ENCODE measurements at regions not wholly inside any gene's neighbourhood (a gene's known extent, or its start where the extent isn't known, plus 50 kb on each side); places are given as distances from the start of the nearest gene placed in this dataset.

- Mint-ChIP-seq H3K27ac (no peak overlapping the region), H3K4me3 (no peak overlapping the region), H3K27me3 (peaks cover 3% of the 10 kb centered on the region), H3K9me3 (no peaks in the 10 kb centered on the region), H3K36me3 (ENCODE audit: low read depth) (no peaks in the 10 kb centered on the region), H3K4me1 (ENCODE audit: low read depth) (no peaks in the 10 kb centered on the region)
- intact Hi-C loops (cut with micrococcal nuclease) = no loop called here
Measured at GRCh38 chr12:98296462-98297079, 218.8 kb upstream of the TMPO start.

GRCh38 chr12:98297538-98297937 lies 217.9 kb upstream of the TMPO start:
- no peaks in the 10 kb centered on the region for H3K4me1 Mint-ChIP-seq (ENCODE audit: low read depth)
- intact Hi-C loops (cut with micrococcal nuclease) = no loop called here
- H3K27ac Mint-ChIP-seq = no peak overlapping the region
- no peaks in the 10 kb centered on the region for H3K36me3 Mint-ChIP-seq (ENCODE audit: low read depth)
- no peaks in the 10 kb centered on the region for H3K9me3 Mint-ChIP-seq
- H3K27me3 Mint-ChIP-seq = no peaks in the 10 kb centered on the region
- H3K4me3 Mint-ChIP-seq = no peak overlapping the region

GRCh38 chr12:98308141-98308540 lies 207.2 kb upstream of the TMPO start:
- H3K4me3 Mint-ChIP-seq = no peak overlapping the region

GRCh38 chr12:98317939-98318899 lies 197.2 kb upstream of the TMPO start:
- Mint-ChIP-seq H3K9me3 (no peaks in the 10 kb centered on the region), H3K36me3 (ENCODE audit: low read depth) (no peaks in the 10 kb centered on the region), H3K27me3 (no peaks in the 10 kb centered on the region), H3K4me1 (ENCODE audit: low read depth) (no peaks in the 10 kb centered on the region), H3K27ac (no peak overlapping the region), H3K4me3 (no peak overlapping the region)
- intact Hi-C loops (cut with micrococcal nuclease) = no loop called here

More at GRCh38 chr12:98308141-98308540, 207.2 kb upstream of the TMPO start:
- Mint-ChIP-seq H3K36me3 (ENCODE audit: low read depth) (no peaks in the 10 kb centered on the region), H3K27me3 (no peaks in the 10 kb centered on the region), H3K4me1 (ENCODE audit: low read depth) (no peaks in the 10 kb centered on the region), H3K27ac (no peak overlapping the region), H3K9me3 (no peaks in the 10 kb centered on the region)
- intact Hi-C loops (cut with micrococcal nuclease) = no loop called here

- H3K4me1 Mint-ChIP-seq (ENCODE audit: low read depth) = no peaks in the 10 kb centered on the region
- no peaks in the 10 kb centered on the region for H3K27me3 Mint-ChIP-seq
- H3K9me3 Mint-ChIP-seq = no peaks in the 10 kb centered on the region
- no peak overlapping the region for H3K4me3 Mint-ChIP-seq
- no peak overlapping the region for H3K27ac Mint-ChIP-seq
- intact Hi-C loops (cut with micrococcal nuclease) = no loop called here
- H3K36me3 Mint-ChIP-seq (ENCODE audit: low read depth) = no peaks in the 10 kb centered on the region
Measured at GRCh38 chr12:98319716-98320425, 195.5 kb upstream of the TMPO start.

GRCh38 chr12:98325003-98325402 lies 190.4 kb upstream of the TMPO start:
- Mint-ChIP-seq H3K36me3 (ENCODE audit: low read depth) (no peaks in the 10 kb centered on the region), H3K27ac (no peak overlapping the region), H3K4me3 (no peak overlapping the region), H3K27me3 (no peaks in the 10 kb centered on the region), H3K9me3 (no peaks in the 10 kb centered on the region), H3K4me1 (ENCODE audit: low read depth) (no peaks in the 10 kb centered on the region)
- intact Hi-C loops (cut with micrococcal nuclease) = no loop called here

- Mint-ChIP-seq H3K9me3 (no peaks in the 10 kb centered on the region), H3K27ac (no peak overlapping the region), H3K27me3 (no peaks in the 10 kb centered on the region), H3K4me1 (ENCODE audit: low read depth) (no peaks in the 10 kb centered on the region), H3K4me3 (no peak overlapping the region), H3K36me3 (ENCODE audit: low read depth) (no peaks in the 10 kb centered on the region)
- intact Hi-C loops (cut with micrococcal nuclease) = no loop called here
Measured at GRCh38 chr12:98328467-98328866, 186.9 kb upstream of the TMPO start.

GRCh38 chr12:98329589-98329988 lies 185.8 kb upstream of the TMPO start:
- Mint-ChIP-seq H3K4me3 (no peak overlapping the region), H3K27ac (no peak overlapping the region), H3K4me1 (ENCODE audit: low read depth) (no peaks in the 10 kb centered on the region), H3K27me3 (no peaks in the 10 kb centered on the region), H3K36me3 (ENCODE audit: low read depth) (no peaks in the 10 kb centered on the region), H3K9me3 (no peaks in the 10 kb centered on the region)
- intact Hi-C loops (cut with micrococcal nuclease) = no loop called here

- H3K4me3 Mint-ChIP-seq = no peak overlapping the region
- H3K4me1 Mint-ChIP-seq (ENCODE audit: low read depth) = no peaks in the 10 kb centered on the region
- no peaks in the 10 kb centered on the region for H3K9me3 Mint-ChIP-seq
- H3K27ac Mint-ChIP-seq = no peak overlapping the region
- no peaks in the 10 kb centered on the region for H3K36me3 Mint-ChIP-seq (ENCODE audit: low read depth)
- peaks cover 2% of the 10 kb centered on the region for H3K27me3 Mint-ChIP-seq
- intact Hi-C loops (cut with micrococcal nuclease) = no loop called here
Measured at GRCh38 chr12:98332642-98333041, 182.7 kb upstream of the TMPO start.

GRCh38 chr12:98334768-98335167 lies 180.6 kb upstream of the TMPO start:
- Mint-ChIP-seq H3K4me1 (ENCODE audit: low read depth) (no peaks in the 10 kb centered on the region), H3K27ac (no peak overlapping the region), H3K4me3 (no peak overlapping the region), H3K36me3 (ENCODE audit: low read depth) (no peaks in the 10 kb centered on the region), H3K9me3 (no peaks in the 10 kb centered on the region), H3K27me3 (peaks cover 2% of the 10 kb centered on the region)
- intact Hi-C loops (cut with micrococcal nuclease) = no loop called here

GRCh38 chr12:98341026-98341425 lies 174.4 kb upstream of the TMPO start:
- Mint-ChIP-seq H3K4me3 (no peak overlapping the region), H3K4me1 (ENCODE audit: low read depth) (no peaks in the 10 kb centered on the region), H3K9me3 (no peaks in the 10 kb centered on the region), H3K27ac (no peak overlapping the region), H3K27me3 (peaks cover 2% of the 10 kb centered on the region), H3K36me3 (ENCODE audit: low read depth) (no peaks in the 10 kb centered on the region)
- intact Hi-C loops (cut with micrococcal nuclease) = no loop called here

GRCh38 chr12:98341732-98342131 lies 173.7 kb upstream of the TMPO start:
- H3K27me3 Mint-ChIP-seq = peaks cover 2% of the 10 kb centered on the region
- no peaks in the 10 kb centered on the region for H3K4me1 Mint-ChIP-seq (ENCODE audit: low read depth)
- no peaks in the 10 kb centered on the region for H3K36me3 Mint-ChIP-seq (ENCODE audit: low read depth)
- H3K4me3 Mint-ChIP-seq = no peak overlapping the region
- no peaks in the 10 kb centered on the region for H3K9me3 Mint-ChIP-seq
- no peak overlapping the region for H3K27ac Mint-ChIP-seq
- intact Hi-C loops (cut with micrococcal nuclease) = no loop called here

- intact Hi-C loops (cut with micrococcal nuclease) = no loop called here
- H3K9me3 Mint-ChIP-seq = no peaks in the 10 kb centered on the region
- H3K27me3 Mint-ChIP-seq = no peaks in the 10 kb centered on the region
- no peaks in the 10 kb centered on the region for H3K4me1 Mint-ChIP-seq (ENCODE audit: low read depth)
- H3K36me3 Mint-ChIP-seq (ENCODE audit: low read depth) = no peaks in the 10 kb centered on the region
- H3K4me3 Mint-ChIP-seq = no peak overlapping the region
- H3K27ac Mint-ChIP-seq = no peak overlapping the region
Measured at GRCh38 chr12:98343002-98343567, 172.3 kb upstream of the TMPO start.

All from dendritic cell treated with granulocyte-macrophage colony-stimulating factor and Interleukin-4, amounts not matched to agents 40 ng/mL and 50 ng/mL, for 4 days (primary cell).